Keratinocyte (primary cell): ENCODE measurements at regions not wholly inside any gene's neighbourhood (a gene's known extent, or its start where the extent isn't known, plus 50 kb on each side); places are given as distances from the start of the nearest gene placed in this dataset.
A peak's percentile ranks its signal among the peaks of the same experiment; 100 is the strongest.

Source experiments
- DNase-seq: peaks from one replicate; pipeline ENCODE4 v3.0.0-alpha.2; 2011; ENCODE audit warnings: low read depth, missing footprints, low spot score
- FAIRE-seq: peaks from 2 replicates; lab custom pipeline; 2011; peaks lifted over from hg19 to GRCh38; lab: Jason Lieb, UNC
- H2AFZ ChIP-seq: 2 replicates; pipeline ENCODE4 v1.6.0; 2012; ENCODE audit warnings: low read length, control low read depth, inconsistent platforms; ENCODE audit not compliant: control insufficient read depth
- H3K27ac ChIP-seq: 2 replicates; pipeline ENCODE4 v1.5.1; 2011; ENCODE audit warnings: low read length; ENCODE audit not compliant: control insufficient read depth, insufficient read depth
- H3K27me3 ChIP-seq: 3 replicates; pipeline ENCODE4 v1.6.0; 2011; ENCODE audit warnings: low read length; ENCODE audit not compliant: control insufficient read depth, insufficient read depth; ENCODE audit errors: extremely low read depth
- H3K36me3 ChIP-seq, 2 experiments: 2 replicates in 1 of 2; 3 replicates in 1 of 2; pipeline ENCODE4 v1.5.1; 2011; ENCODE audit warnings: low read length in 2 of 2, mild to moderate bottlenecking in 1 of 2; ENCODE audit not compliant: control insufficient read depth in 2 of 2, insufficient read depth in 2 of 2; ENCODE audit errors: extremely low read depth in 1 of 2
- H3K4me1 ChIP-seq: 3 replicates; pipeline ENCODE4 v1.5.1; 2011; ENCODE audit warnings: low read length; ENCODE audit not compliant: control insufficient read depth, insufficient read depth; ENCODE audit errors: extremely low read depth
- H3K4me2 ChIP-seq: 3 replicates; pipeline ENCODE4 v1.6.0; 2011; ENCODE audit warnings: low read depth, low read length; ENCODE audit not compliant: control insufficient read depth, insufficient read depth; ENCODE audit errors: extremely low read depth
- H3K4me3 ChIP-seq, 3 experiments: fragments of 200-600 bp in 1 of 3; sonication (generic) in 1 of 3; 2 replicates in 2 of 3; 3 replicates in 1 of 3; pipeline ENCODE4 v1.5.1; 2011 to 2016; ENCODE audit warnings: low read length in 3 of 3, mild to moderate bottlenecking in 3 of 3, control low read depth in 2 of 3, inconsistent platforms in 1 of 3, low read depth in 1 of 3, mixed read lengths in 1 of 3, mixed run types in 1 of 3, moderate library complexity in 1 of 3; ENCODE audit not compliant: control insufficient read depth in 2 of 3, insufficient read depth in 2 of 3; ENCODE audit errors: extremely low read depth in 1 of 3
- H3K79me2 ChIP-seq: 2 replicates; pipeline ENCODE4 v1.6.0; 2012; ENCODE audit warnings: low read length; ENCODE audit not compliant: control insufficient read depth, insufficient read depth
- H3K9ac ChIP-seq: 3 replicates; pipeline ENCODE4 v1.6.0; 2011; ENCODE audit warnings: low read length; ENCODE audit not compliant: control insufficient read depth, insufficient read depth; ENCODE audit errors: extremely low read depth
- H3K9me1 ChIP-seq: 3 replicates; pipeline ENCODE4 v1.6.0; 2011; ENCODE audit warnings: low read length; ENCODE audit not compliant: control insufficient read depth, insufficient read depth; ENCODE audit errors: extremely low read depth
- H3K9me3 ChIP-seq: 2 replicates; pipeline ENCODE4 v1.5.1; 2012; ENCODE audit warnings: low read depth, low read length; ENCODE audit not compliant: control insufficient read depth
- H4K20me1 ChIP-seq: 3 replicates; pipeline ENCODE4 v1.6.0; 2011; ENCODE audit warnings: low read length; ENCODE audit not compliant: control insufficient read depth, insufficient read depth; ENCODE audit errors: extremely low read depth
- EZH2 ChIP-seq: IDR thresholded peaks from one replicate; pipeline ENCODE4 v1.6.1; 2012; ENCODE audit warnings: inconsistent platforms, mild to moderate bottlenecking, low read length, moderate library complexity
- dilution Hi-C: fragments of 300-500 bp; cut with MboI; formaldehyde crosslinking; loops from one replicate; pipeline ENCODE4 v1.7.0; 2020; ENCODE audit warnings: low sequenced_read_pairs; ENCODE audit not compliant: extremely low pct_ligation_motif_present
- TF ChIP-seq, protein P1 (sequence below), 3 experiments: IDR thresholded peaks in 1 of 3; conservative IDR thresholded peaks in 1 of 3; optimal IDR thresholded peaks in 1 of 3; 2 replicates in 2 of 3; 3 replicates in 1 of 3; pipeline versions ENCODE3 to v1.5.1; 2011; ENCODE audit warnings: low read length in 3 of 3, mild to moderate bottlenecking in 3 of 3, moderate library complexity in 2 of 3, control low read depth in 1 of 3, inconsistent platforms in 1 of 3; ENCODE audit not compliant: insufficient read depth in 2 of 3; ENCODE audit errors: extremely low read depth in 1 of 3

DNA sequence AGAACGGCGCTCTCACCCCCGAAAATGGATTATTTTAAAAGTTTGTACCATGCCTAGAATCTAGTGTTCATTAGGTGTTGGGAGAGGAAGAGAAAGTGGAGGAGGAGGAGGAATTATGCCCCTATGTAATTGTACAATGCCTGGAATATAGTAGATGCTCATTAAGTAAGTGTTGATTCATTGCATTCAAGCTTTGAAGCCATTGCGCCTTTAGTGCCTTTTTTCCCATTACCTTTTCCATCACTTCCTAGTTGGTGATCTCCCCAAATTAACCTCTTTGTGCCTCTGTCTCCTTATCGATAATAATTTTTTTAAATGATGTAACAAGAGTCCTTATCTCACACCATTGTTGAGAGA, 220.7 kb upstream of the PRICKLE2 start:
- H2AFZ ChIP-seq: no peak overlapping the region
- H3K9me1 ChIP-seq: no peaks in the 10 kb centered on the region
- peaks cover 3% of the 10 kb centered on the region for H3K4me1 ChIP-seq
- H3K27me3 ChIP-seq: peaks cover 31% of the 10 kb centered on the region
- no peak overlapping the region for H3K4me3 ChIP-seq
- no peaks in the 10 kb centered on the region for H3K79me2 ChIP-seq
- TF ChIP-seq, protein P1, sequence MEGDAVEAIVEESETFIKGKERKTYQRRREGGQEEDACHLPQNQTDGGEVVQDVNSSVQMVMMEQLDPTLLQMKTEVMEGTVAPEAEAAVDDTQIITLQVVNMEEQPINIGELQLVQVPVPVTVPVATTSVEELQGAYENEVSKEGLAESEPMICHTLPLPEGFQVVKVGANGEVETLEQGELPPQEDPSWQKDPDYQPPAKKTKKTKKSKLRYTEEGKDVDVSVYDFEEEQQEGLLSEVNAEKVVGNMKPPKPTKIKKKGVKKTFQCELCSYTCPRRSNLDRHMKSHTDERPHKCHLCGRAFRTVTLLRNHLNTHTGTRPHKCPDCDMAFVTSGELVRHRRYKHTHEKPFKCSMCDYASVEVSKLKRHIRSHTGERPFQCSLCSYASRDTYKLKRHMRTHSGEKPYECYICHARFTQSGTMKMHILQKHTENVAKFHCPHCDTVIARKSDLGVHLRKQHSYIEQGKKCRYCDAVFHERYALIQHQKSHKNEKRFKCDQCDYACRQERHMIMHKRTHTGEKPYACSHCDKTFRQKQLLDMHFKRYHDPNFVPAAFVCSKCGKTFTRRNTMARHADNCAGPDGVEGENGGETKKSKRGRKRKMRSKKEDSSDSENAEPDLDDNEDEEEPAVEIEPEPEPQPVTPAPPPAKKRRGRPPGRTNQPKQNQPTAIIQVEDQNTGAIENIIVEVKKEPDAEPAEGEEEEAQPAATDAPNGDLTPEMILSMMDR (optimal IDR thresholded peaks at IDR 0.05 in 1 of 3, IDR thresholded peaks at IDR 0.05 in 1 of 3, conservative IDR thresholded peaks at IDR 0.05 in 1 of 3; ENCODE audit: extremely low read depth in 1 of 3, insufficient read depth in 2 of 3, low read length in 3 of 3): no peak
- TF ChIP-seq EZH2: no peak
- no peak overlapping the region for H3K9ac ChIP-seq
- no peaks in the 10 kb centered on the region for H4K20me1 ChIP-seq
- no peak overlapping the region for H3K27ac ChIP-seq
- H3K4me2 ChIP-seq: no peak overlapping the region
- H3K36me3 ChIP-seq: no peaks in the 10 kb centered on the region
- DNase-seq: no peak
- no peaks in the 10 kb centered on the region for H3K9me3 ChIP-seq
- FAIRE-seq: no peak
- dilution Hi-C loops: no loop called here

DNA sequence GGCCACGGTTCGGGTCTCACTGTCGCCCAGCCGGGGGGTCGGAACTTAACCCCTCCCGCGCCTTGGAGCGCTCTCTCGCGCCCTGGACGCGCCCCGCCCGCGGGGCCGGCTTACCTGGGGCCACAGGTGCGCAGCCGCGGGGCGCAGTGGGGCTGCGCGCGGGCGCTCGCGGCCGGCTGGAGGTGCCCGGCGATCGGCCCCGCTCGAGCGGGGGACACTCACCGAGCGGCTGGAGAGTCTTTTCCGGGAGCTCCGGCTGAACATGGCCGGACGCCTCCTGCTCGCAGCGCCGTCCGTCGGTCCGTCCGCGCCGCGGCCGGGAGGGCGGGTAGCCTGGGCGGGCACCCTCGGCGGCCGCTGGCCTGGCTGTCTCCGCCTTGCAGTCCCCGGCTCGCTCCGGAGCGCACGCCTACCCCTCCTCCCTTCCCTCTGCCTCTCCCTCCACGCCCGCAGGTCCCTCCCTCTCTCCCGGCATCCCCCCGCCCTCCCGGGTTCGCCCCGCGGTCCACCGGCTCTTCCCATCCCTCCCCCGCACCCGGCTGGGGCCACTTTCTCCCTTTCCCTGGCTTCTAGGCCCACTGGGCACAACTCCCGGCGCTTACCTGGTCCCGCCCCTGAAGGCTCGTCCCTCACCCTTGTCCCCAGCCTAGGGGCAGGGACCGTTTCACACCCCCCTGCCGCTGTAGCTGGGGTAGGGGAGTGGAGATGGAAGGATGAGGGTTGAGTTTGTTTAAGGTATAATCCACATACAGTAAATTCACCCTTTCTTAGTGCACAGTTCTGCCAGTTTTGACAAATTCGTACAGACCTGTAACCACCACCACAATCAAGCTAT, 220.1 kb upstream of the PRICKLE2 start:
- FAIRE-seq (no peak), DNase-seq (no peak)
- Histone ChIP-seq H3K4me1 (peaks cover 7% of the 10 kb centered on the region), H3K4me2 (peak overlapping the region; percentile 74), H3K9me3 (no peaks in the 10 kb centered on the region), H3K27ac (no peak overlapping the region), H3K79me2 (no peaks in the 10 kb centered on the region), H3K36me3 (no peaks in the 10 kb centered on the region), H3K9ac (no peak overlapping the region), H3K4me3 (peak overlapping the region; percentile 35 to 59 (median 52)), H4K20me1 (no peaks in the 10 kb centered on the region), H3K9me1 (no peaks in the 10 kb centered on the region), H2AFZ (peak overlapping the region; percentile 41), H3K27me3 (peaks cover 31% of the 10 kb centered on the region)
- TF ChIP-seq, protein P1 (optimal IDR thresholded peaks at IDR 0.05 in 1 of 3, IDR thresholded peaks at IDR 0.05 in 1 of 3, conservative IDR thresholded peaks at IDR 0.05 in 1 of 3; ENCODE audit: extremely low read depth in 1 of 3, insufficient read depth in 2 of 3, low read length in 3 of 3): no peak
- peak; percentile 16 for TF ChIP-seq EZH2
- dilution Hi-C loops: no loop called here
